ENCODE measurements at regions not wholly inside any gene's neighbourhood (a gene's known extent, or its start where the extent isn't known, plus 50 kb on each side); places are given as distances from the start of the nearest gene placed in this dataset.

DNA sequence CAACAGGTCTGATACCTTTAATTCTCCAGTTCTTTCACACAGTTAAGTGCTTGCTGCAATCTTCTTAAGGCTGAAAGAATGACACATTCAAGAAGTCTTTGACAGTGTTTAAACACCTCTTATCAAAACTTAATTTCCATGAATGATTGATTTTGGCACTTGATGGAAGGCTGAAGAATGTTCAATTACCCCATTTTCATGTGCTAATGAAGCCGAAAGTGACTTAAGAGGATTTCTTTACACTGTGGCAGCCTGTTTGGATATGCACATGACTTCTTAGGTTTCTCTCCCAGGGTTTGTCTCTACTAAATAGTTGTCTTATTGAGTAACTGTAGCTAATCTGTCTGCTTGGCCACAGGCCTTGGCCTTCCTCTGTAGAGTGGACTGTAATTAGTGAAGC, 81.1 kb upstream of the PRDM1 start:
- TF ChIP-seq RFX5 (IDR thresholded peaks at IDR 0.05; ENCODE audit: low read length) (no peak), GABPA (IDR thresholded peaks at IDR 0.05; ENCODE audit: low read depth) (no peak), YY1 (IDR thresholded peaks at IDR 0.05; ENCODE audit: low read depth) (no peak), JUND (IDR thresholded peaks at IDR 0.05) (no peak)
- TF ChIP-seq, protein P1, sequence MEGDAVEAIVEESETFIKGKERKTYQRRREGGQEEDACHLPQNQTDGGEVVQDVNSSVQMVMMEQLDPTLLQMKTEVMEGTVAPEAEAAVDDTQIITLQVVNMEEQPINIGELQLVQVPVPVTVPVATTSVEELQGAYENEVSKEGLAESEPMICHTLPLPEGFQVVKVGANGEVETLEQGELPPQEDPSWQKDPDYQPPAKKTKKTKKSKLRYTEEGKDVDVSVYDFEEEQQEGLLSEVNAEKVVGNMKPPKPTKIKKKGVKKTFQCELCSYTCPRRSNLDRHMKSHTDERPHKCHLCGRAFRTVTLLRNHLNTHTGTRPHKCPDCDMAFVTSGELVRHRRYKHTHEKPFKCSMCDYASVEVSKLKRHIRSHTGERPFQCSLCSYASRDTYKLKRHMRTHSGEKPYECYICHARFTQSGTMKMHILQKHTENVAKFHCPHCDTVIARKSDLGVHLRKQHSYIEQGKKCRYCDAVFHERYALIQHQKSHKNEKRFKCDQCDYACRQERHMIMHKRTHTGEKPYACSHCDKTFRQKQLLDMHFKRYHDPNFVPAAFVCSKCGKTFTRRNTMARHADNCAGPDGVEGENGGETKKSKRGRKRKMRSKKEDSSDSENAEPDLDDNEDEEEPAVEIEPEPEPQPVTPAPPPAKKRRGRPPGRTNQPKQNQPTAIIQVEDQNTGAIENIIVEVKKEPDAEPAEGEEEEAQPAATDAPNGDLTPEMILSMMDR (IDR thresholded peaks at IDR 0.05), result no peak
- TF ChIP-seq, protein P2, sequence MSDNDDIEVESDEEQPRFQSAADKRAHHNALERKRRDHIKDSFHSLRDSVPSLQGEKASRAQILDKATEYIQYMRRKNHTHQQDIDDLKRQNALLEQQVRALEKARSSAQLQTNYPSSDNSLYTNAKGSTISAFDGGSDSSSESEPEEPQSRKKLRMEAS (IDR thresholded peaks at IDR 0.05; ENCODE audit: low read depth), result no peak
